HG02571 (cell line): ENCODE measurements at regions not wholly inside any gene's neighbourhood (a gene's known extent, or its start where the extent isn't known, plus 50 kb on each side); places are given as distances from the start of the nearest gene placed in this dataset.

Experiments
- ATAC-seq: cut with Tn5 transposase; IDR thresholded peaks from one replicate; pipeline ENCODE4 v1.9.1; 2021; ENCODE audit warnings: mild to moderate bottlenecking, moderate library complexity; ENCODE audit not compliant: unreplicated experiment

DNA sequence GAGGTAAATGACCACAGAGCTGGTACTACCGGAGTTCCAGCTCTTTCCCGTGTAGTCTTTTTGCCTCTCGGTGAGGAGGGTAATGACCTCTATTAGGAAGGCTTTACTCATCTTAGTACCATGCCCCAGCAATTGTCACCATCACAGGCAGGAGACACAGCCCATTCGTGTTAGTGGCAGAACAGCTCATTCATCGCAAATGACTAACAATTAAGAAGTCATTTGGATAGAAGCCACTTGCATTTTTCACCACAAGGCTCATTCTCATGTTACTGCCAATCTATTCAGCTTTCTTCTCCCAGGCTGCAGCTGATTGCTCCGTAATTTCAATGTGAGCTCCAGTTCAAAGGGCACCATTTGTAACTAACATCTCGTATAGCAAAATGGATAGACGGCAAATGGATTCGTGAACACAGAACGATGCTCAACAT is 718.8 kb upstream of the TMEM132C start:
- no peak for ATAC-seq

DNA sequence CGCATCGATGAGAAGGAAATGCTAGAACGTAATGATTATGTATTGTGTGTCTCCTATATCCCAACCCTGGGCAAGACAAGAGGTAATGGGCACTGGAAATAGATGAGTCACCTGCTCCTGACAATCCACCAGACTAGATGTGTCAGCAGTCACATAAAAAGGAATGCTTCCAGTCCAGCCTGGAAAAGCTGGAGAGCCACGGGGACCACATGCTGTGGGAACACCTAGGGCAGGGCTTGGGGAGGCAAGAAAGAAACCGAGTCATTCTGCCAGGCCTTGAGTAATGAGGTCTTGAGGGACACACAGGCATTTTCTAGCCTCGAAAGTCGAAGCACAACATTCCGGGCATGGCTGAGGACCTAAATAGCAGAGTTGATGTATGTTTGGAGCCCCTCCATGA is 716.7 kb upstream of the TMEM132C start:
- ATAC-seq, result no peak

DNA sequence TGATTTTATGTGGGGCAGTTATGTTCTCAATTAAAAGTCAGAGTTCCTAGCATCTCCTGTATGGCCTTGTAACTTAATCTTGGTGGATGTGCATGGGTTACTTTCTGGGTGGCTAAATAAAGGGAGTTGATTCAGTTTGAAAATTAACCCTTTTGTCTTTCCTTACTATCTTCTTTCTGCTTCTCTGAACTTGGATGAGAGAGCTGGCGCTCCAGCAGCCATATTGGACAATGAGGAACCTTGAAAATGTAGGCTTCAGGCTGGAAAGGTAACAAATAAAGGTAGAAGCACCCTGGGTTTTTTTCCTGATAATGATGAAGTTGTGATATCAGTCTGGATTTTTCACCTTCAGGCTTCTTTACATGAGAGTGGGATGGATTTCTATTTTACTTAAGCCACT is 714.1 kb upstream of the TMEM132C start:
- ATAC-seq, result no peak

DNA sequence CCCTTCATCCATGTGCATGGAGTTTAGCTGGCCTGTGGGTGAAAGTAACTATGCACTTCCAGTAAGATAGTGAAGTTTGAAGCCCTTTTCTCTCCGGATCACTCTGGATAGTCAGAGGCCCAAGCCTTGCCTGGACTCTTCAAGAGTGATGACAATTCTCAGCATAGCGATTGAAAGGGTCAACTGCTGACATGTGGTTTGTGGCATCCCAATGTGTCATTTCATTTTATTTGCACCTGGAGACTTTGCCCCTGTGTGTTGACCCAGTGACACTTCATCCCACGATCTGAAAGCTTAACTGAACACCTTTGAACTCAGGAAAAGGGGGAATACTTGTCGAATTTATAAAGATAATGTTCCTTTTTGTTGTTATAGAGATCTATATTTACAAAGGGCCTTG is 711.9 kb upstream of the TMEM132C start:
- no peak for ATAC-seq

DNA sequence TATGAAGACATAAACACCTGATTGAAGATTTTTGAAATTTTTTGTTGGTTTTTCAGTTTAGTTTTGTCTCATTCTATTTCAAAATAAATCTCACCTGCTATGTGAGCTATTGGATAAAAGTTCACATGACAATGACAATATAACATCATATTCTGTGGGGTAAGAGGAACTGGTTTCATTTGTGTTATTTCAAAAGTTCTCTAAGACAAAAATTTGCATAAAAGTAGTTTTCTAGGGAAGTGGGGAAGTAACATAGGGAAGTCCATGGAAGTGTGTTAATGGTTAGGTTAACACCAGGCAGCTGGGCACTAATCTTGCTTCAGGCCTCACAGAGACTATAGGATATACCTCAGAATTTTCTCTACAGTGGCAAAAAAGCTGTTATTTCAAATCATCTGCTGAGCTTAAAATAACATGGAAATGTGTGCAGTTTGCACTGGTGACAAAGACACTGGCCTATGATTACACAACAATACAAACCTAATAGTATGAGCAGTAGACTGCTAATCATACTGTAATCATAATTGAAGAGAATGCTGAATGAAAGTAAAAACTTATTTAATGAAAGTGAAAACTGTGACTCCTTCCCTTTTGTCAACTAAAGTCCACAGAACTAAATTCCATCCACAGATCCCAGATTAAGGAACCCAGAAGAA is 710.6 kb upstream of the TMEM132C start:
- no peak for ATAC-seq

DNA sequence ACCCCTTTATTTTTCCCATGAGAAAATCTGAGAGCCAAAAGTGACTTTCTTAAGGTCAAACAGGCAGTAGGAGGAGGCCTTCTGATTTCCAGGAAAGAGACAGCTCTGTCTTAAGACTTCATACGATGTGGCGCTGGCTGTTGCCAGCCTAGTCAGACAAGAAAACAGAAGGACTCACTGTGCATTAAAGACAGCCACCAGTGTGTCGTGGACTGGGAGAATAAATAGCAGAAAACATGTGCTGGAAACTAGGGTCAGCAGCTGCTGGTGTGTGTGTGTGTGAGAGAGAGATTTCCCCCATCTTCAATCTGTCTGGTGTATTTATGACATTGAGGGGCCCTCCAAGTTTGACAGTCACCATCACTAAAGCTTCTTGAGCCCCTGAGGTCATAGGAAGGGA is 708.6 kb upstream of the TMEM132C start:
- ATAC-seq, result no peak

DNA sequence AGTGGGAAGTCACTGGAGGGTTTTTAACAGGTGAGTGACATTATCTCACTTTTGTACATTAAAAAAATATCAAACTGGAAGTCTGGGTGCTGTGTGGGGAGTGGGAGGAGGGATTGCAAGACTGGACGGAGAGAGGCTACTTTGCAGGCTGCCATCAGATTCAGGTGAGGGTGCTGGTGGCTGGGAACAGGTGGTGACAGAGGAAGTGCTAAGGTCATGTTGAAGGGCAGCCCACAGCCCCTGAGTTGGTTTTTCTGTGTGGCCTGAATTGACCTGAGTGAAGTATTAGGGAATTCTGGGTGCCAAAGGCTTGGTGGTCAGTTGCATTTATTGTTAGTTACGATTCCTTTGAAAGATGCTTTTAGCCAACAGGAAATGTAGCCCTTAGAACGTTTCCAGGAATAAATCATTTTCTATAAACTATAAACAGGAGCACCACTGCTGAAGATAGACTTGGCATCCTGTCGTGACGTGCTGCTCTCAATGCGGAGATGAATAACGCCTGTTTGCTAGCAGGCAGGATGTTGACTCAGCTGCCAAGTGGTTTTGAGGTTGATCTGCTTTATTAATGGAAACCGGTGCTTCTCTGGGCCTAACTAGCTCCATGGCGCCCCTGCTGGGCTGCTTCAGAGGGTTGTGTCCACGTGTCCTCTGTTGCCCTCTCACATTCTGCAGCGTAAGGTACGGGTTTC is 707.5 kb upstream of the TMEM132C start:
- ATAC-seq, result no peak

DNA sequence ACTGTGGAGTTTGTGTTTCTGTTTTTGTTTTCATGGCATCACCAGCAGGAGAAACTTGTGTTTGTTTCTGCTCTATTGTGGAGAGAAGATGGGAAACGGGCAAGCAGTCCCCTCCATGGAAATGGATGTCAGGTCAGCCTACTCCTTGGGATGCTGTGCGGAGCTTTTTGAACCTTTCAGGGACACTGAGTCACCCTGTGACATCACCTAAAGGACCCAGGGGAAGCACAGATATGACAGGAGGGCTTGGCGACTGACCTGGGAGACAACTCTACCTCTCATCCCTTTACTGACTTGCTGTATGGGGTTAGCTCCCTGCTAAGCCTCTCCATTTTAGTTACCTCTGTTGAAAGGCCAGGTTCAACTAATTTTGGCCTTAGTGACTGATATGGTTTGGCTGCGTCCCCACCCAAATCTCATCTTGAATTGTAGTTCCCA is 706.9 kb upstream of the TMEM132C start:
- ATAC-seq, result no peak

DNA sequence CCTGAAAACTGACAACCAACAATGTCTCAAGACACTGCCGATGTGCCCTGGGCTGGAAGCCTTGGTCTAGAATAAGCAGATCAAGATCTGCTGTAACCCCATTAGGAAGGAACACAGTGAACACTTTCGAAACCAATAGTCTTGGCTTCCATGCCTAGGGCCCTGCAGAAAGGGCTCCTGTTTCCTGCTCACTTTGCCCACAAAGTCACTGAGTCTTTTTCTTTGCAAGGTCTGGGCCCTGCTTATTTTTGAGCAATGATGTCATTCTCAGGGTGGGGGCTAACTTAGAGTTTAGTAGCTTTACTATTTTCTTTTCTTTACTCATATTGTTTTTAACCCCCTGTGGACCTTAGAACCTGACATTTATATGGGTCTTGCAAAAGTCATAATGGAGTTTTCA is 704.2 kb upstream of the TMEM132C start:
- ATAC-seq, result no peak

DNA sequence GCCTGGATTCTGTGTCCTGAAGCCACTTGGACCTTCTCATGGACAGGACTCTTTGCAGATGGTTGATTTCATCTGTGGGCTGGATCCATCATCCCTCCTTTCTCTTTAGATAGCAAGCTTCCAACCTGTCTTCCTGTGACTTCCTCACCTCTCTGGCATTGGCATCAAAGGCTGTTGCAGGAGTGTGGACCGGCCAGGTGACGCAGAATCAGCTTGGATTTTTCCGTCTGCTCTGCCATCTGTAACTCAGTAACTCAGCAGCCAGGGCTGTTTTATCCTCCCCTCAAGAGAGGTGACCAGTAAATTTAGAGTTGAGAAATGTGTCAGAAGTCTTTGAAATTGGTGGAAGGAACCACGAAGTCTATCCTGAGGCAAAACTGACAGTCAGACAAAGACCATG is 701.7 kb upstream of the TMEM132C start:
- ATAC-seq, result no peak

DNA sequence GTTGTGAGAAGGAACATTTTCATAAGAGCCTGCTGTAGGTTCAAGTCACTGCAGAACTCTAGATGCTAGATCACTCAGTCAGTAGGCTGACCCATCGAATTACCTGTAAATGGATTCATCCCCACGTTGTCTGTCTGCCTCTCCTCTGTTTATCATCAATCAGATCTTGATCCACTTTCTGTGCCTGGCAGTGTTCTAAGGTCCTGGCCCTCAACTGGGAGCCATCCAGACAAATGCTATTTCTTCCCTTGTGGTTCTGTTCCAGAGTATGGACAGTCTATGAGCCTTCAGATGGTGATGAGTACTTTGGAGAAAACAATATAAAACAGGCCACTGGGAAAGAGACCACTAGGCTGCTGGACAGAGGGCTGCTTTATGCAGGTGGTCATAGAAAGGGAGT is 699.4 kb upstream of the TMEM132C start:
- ATAC-seq, result no peak

DNA sequence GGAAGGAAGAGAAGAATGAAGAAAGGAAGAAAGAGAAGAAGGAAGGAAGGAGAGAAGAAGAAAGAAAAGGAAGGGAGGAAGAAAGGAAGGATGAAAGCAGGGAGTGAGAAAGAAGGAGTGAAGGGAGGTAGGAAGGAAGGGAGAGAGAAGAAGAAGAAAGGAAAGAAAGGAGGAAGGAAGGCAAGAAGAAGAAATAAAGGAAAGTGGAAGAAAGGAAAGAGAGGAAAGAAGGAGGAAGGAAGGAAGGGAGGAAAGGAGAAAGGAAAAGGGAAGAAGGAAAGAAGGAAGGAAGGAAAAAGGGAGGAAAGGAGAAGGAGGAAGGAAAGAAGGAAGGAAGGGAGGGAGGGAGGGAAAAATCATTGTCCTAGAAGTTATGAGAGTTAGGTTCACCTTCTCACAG is 696.6 kb upstream of the TMEM132C start:
- no peak for ATAC-seq

DNA sequence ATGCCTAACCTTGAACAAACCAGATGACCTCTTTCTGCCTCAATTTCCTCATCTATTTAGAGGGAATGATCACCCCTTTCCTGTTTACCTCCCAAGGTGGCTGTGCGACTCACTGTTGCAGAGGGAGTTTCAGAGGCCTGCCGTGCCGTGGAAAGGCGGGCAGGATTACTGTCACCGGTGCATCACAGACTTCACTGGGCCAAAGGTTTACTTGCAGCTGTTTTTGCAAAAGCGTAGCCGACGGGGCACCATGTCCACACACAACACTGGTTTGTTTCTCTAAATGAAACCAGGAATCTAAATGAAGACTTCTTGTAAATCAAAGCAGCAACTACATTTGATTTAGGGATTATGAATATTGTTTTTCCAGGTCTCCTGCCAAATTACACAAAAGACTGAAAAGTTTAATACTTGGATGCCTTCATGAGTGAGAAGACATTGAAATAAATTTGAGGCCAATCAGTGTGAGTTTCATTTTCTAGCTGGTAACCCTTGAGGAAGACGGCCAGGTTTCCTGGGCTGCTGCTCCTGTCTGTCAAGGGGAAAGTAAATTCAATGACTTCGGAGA is 696.1 kb upstream of the TMEM132C start:
- ATAC-seq, result no peak

DNA sequence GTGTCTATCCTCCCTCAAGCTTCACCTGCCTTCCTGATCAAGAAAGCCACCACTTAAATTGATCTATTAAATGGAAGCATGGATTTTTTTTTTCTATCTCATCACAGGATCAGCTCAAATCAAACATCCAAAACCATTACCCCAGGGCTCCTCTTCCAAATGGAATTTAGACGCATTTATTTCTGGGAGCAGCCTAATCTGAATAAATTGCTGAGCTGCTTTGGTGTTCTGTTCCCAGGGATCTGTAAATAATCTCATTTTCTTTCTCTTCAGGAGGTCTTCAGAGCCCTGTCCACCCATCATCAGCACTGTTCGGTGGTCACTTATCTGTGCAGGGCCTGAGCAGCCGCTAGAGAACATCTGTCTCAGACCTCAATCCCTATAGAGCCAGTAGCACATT is 695.4 kb upstream of the TMEM132C start:
- no peak for ATAC-seq

DNA sequence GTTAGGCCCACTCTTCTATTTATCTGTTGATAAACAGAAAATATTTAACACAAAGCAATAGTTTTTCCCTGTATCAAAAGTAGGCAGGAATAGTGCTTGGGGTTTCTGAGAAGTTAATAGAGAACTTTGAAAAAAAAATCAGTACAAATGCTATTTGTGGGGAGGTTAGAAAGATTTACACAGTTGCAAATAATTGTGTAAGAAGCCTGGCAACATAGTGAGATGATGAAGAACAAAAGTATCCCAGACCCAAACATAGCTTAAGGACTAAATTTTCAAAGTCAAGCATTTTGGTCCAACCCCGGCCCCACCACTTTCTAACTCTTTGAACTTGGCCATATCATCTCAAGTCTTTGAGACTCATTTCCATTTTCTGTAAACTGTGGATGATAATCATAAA is 687.5 kb upstream of the TMEM132C start:
- ATAC-seq, result no peak

DNA sequence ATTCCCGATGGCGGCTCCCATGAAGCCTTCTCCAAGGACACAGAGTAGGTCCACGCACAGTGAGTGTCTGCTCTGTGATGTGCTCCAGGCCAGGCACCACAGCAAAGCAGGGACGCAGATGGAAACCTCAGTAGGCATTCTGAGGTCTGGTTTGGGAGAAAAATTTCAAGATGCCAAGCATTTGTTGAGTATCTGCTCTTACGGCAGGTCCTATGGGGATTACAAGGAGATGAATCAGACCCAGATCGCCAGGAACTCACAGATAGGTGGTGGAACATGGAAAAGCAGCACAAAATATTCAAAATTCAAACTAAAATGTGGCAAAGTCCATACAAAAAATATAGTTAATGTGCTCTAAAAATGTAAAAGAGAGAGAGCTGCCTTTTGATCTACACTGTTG is 684.9 kb upstream of the TMEM132C start:
- ATAC-seq, result no peak

DNA sequence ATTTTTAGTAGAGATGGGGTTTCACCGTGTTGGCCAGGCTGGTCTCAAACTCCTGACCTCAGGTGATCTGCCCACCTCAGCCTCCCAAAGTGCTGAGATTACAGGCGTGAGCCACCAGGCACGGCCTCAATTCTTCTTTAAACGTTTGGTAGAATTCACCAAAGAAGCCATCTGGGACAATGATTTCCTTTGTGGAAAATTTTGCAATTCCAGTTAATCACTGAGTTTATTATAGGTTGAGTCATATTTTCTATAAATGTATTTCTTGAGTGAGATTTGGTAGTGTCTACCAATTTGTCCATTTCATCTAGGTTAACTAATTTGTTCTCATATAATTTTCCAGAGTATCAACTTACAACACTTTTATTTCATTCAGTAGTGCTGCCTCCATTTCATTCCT is 683.9 kb upstream of the TMEM132C start:
- no peak for ATAC-seq

DNA sequence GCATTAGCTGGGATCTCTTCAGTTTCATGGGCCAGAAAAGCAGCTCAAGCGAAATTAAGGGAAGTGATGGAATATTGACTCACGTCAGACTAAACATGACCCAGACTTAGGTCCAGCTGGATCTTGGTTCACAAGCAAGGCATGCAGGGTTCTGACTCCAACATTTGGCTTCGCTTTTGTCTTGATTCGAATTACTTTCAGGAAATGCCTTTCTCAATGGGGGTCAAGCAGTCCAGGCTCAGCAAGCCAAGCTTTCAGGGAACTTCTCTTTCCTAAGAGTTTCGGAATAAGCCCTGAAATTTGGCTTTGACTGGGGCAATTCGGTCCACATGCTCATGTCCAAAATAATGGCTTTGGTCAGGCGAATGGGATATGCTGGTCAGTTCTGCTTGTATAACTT is 678.7 kb upstream of the TMEM132C start:
- ATAC-seq, result no peak

DNA sequence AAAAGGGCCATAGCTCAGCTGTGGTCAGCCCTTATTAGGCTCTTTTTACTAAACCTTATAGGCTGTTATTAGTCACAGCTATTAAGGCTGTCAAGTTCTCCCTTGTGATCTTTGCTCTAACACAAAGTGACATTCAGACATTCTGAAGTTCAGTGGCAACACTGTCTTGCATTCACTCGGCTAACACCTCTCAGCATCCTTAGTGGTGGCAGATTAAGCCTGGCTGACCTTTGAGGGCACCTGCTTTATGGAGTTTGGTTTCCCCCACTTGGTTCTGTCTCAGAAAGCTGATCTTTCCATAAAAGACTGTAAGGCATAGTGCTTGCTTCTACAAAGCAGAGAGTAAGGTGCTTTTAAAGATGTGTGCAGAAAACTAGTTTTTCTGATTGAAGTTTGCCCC is 677.4 kb upstream of the TMEM132C start:
- ATAC-seq, result no peak

DNA sequence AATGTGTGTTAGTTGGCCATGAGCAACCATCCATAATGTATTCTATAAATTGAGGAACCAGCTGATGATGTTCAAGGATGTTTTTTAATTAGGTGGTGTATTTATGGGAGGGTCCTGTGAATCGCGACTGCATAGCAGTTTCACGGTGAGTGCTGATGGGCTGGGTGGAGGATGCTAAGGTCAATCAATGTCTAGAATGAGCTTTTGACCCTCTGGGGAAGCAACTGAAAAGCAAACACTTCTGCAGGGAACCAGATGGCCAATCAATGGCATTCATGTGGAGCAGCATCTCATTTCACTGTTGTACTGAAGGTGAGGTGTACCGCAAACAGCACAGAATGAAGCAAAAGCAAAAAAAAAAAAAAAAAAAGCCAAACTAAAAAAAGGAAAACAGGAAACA is 676.1 kb upstream of the TMEM132C start:
- ATAC-seq, result no peak

DNA sequence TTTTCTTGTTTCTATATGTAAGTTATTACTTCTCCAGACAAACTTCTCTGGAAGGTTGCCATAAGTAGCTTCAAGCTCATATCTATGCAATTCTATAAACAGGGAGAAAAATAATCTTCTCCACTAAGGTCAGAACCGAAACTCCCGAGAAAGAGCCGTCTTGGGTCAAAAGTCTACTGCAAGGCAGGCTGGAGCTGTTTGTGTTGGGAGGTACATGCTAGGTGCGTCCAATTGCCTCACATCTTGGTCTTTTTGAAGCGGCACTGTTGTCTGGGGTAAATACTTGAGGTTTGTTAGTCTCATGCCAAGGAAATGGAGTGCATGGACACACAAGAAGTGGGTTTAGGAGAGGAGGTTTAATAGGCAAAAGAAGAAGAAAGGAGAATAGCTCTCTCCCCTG is 674.7 kb upstream of the TMEM132C start:
- ATAC-seq, result no peak

DNA sequence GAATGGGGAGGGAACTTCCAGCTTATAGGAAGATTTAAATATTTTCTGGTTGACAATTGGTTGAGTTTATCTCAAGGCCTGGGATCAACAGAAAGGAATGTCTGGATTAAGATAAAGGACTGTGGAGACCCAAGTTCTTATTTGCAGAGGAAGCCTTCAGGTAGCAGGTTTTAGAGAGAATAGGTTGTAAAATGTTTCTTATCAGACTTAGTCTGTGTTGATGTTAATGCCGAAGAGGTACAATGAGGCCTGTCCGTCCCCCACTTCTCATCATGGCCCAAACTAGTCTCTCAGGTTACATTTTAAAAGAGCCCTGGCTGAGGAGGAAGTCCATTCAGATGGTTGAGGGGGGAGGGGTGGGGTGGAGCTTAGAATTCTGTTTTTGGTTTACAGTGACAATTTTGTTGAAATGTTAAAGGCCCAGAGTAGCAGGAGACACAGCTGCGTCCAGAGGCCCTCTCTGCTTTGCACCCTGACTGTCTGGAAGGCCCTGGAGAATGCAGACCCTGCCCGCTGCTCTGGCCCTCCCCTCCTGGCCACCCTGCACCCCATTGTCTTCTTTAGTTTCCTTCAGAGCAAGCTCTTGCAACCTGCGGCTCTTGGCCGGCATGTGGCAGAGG is 672.5 kb upstream of the TMEM132C start:
- ATAC-seq, result no peak
